UCSD-AML1 (cell line): ENCODE measurements at regions not wholly inside any gene's neighbourhood (a gene's known extent, or its start where the extent isn't known, plus 50 kb on each side); places are given as distances from the start of the nearest gene placed in this dataset.

ENCODE experiments used
- DNase-seq: peaks from one replicate; lab custom pipeline; 2025; ENCODE audit not compliant: unreplicated experiment; lab: John Stamatoyannopoulos, UW

- no peak for DNase-seq
Measured at GRCh38 chr2:123036300-123036699, 988.8 kb upstream of the CNTNAP5 start.

- DNase-seq, result no peak
Measured at GRCh38 chr2:123040506-123040905, 984.6 kb upstream of the CNTNAP5 start.

- no peak for DNase-seq
Measured at GRCh38 chr2:123043458-123043857, 981.6 kb upstream of the CNTNAP5 start.

- DNase-seq, result no peak
Measured at GRCh38 chr2:123045713-123046112, 979.4 kb upstream of the CNTNAP5 start.

GRCh38 chr2:123047186-123047585 lies 977.9 kb upstream of the CNTNAP5 start:
- DNase-seq, result no peak

GRCh38 chr2:123051136-123051535 lies 974.0 kb upstream of the CNTNAP5 start:
- DNase-seq, result no peak

- DNase-seq, result no peak
Measured at GRCh38 chr2:123061534-123061933, 963.6 kb upstream of the CNTNAP5 start.

- no peak for DNase-seq
Measured at GRCh38 chr2:123073371-123073770, 951.7 kb upstream of the CNTNAP5 start.

GRCh38 chr2:123073956-123074355 lies 951.1 kb upstream of the CNTNAP5 start:
- DNase-seq, result no peak

GRCh38 chr2:123077101-123077500 lies 948.0 kb upstream of the CNTNAP5 start:
- DNase-seq, result no peak

GRCh38 chr2:123080331-123080730 lies 944.8 kb upstream of the CNTNAP5 start:
- DNase-seq, result no peak

GRCh38 chr2:123085484-123085883 lies 939.6 kb upstream of the CNTNAP5 start:
- DNase-seq, result no peak

GRCh38 chr2:123086613-123087385 lies 938.3 kb upstream of the CNTNAP5 start:
- no peak for DNase-seq

GRCh38 chr2:123091471-123091870 lies 933.6 kb upstream of the CNTNAP5 start:
- no peak for DNase-seq

- no peak for DNase-seq
Measured at GRCh38 chr2:123093199-123093598, 931.9 kb upstream of the CNTNAP5 start.

- DNase-seq, result peak; percentile 18
Measured at GRCh38 chr2:123095219-123095835, 929.8 kb upstream of the CNTNAP5 start.

- DNase-seq, result no peak
Measured at GRCh38 chr2:123098619-123099018, 926.5 kb upstream of the CNTNAP5 start.

- no peak for DNase-seq
Measured at GRCh38 chr2:123101434-123101833, 923.7 kb upstream of the CNTNAP5 start.

- no peak for DNase-seq
Measured at GRCh38 chr2:123103902-123104301, 921.2 kb upstream of the CNTNAP5 start.

GRCh38 chr2:123116595-123116994 lies 908.5 kb upstream of the CNTNAP5 start:
- no peak for DNase-seq

GRCh38 chr2:123127236-123127635 lies 897.9 kb upstream of the CNTNAP5 start:
- no peak for DNase-seq

- no peak for DNase-seq
Measured at GRCh38 chr2:123128951-123129350, 896.1 kb upstream of the CNTNAP5 start.

- DNase-seq, result no peak
Measured at GRCh38 chr2:123136419-123136818, 888.7 kb upstream of the CNTNAP5 start.
